WI38 (cell line): ENCODE measurements at regions not wholly inside any gene's neighbourhood (a gene's known extent, or its start where the extent isn't known, plus 50 kb on each side); places are given as distances from the start of the nearest gene placed in this dataset.

Experiments
- H3K4me3 ChIP-seq: 2 replicates; pipeline ENCODE4 v1.5.1; 2011; ENCODE audit warnings: low read depth, mild to moderate bottlenecking, control low read depth, low read length
- TF ChIP-seq, protein P1 (sequence below): IDR thresholded peaks from 2 replicates; pipeline ENCODE4 v1.5.1; 2012; ENCODE audit warnings: low read depth, mild to moderate bottlenecking, control low read depth, low read length

DNA sequence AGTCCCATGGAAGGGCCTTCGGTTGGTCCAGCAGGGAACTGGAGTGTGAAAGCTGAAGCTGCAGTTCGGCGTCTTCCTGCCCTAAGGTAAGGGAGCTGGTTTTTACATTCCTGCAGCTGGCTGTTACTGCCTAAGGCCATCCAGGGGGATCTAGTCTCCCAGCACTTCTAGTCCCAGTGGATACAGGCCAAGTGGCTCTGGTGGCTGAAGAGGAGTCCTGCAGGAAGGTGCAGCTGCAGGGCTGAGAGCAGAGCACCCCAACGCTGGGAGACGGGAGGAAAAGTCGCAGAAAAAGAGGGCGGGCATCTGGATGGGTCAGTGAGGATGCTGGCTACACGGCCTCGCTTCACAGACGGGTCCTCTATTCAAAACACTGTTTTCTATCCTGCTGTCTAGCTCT is 225.0 kb upstream of the HS6ST1 start:
- no peak overlapping the region for H3K4me3 ChIP-seq
- TF ChIP-seq, protein P1, sequence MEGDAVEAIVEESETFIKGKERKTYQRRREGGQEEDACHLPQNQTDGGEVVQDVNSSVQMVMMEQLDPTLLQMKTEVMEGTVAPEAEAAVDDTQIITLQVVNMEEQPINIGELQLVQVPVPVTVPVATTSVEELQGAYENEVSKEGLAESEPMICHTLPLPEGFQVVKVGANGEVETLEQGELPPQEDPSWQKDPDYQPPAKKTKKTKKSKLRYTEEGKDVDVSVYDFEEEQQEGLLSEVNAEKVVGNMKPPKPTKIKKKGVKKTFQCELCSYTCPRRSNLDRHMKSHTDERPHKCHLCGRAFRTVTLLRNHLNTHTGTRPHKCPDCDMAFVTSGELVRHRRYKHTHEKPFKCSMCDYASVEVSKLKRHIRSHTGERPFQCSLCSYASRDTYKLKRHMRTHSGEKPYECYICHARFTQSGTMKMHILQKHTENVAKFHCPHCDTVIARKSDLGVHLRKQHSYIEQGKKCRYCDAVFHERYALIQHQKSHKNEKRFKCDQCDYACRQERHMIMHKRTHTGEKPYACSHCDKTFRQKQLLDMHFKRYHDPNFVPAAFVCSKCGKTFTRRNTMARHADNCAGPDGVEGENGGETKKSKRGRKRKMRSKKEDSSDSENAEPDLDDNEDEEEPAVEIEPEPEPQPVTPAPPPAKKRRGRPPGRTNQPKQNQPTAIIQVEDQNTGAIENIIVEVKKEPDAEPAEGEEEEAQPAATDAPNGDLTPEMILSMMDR, result no peak

DNA sequence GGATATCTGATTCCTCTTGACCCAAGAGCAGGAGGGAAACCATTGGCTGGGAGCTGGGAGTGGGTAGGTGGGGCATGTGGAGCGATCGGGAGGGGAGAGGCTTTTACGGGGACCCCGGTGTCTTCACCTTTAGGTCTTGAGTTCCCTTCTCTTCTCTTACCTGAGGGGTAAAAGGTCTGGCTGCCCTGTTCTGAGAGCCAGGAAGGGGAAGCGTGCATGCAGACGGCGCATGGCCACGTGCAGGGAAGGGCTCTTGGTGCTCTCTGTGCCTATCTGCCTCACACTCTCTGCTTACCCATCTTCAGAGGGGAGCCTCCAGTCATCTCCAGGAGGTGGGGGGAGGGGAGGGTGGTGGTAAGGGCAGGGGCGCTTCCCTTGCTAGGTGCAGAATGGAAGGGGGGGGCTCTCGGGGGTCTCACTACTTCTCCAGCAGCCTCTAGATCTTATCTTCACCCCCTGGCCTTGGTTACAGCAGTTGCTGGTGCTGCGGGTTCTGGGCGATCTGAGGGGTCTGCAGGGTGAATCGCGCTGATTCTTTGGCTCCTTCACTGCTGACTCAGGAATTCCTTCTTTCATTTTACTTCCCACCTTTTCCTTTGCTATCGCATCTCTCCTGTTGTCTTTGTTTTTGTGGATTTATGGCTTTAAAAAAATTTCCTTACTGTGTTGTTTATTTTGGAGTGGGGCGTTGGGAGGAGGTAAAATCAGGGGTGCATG is 225.8 kb upstream of the HS6ST1 start:
- no peak overlapping the region for H3K4me3 ChIP-seq
- TF ChIP-seq, protein P1, result no peak

DNA sequence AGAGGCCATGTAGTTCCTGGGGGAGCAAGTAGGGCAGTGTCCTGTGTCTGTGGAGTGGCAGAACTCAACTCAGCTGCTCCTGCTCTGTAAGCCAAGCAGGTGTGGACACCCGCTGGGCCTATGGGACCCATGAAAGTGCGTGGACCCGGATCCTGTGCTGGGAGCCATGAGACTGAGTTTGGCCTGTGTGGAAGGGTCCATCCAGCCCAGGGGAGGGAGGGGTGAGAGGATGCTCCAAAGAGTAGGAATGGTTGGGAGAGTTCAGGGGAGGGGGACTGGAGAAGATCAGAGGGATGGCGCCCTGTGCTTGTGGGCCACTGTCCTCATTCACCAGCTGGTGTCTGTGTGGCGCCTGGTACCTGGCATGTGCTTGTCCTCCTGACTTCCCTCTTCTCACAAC is 226.4 kb upstream of the HS6ST1 start:
- TF ChIP-seq, protein P1, result no peak
- no peak overlapping the region for H3K4me3 ChIP-seq

DNA sequence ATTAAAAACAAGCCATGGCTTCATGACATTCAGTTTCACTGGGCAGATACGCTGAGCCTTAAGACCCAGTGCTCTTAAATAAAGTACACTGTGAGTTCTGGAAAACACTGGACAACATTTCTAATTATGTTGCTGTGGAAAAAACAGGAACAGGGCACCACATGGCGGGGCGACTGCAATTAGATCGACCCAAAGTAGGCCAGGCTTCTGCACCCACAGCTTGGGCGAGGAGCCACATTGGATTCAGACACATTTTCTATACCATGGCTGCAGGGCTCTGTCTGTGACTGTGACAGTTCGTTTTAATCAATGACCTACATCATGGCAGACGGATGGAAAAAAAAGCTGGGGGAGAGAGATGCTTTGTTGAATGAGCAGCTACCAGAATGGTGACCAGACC is 227.2 kb upstream of the HS6ST1 start:
- TF ChIP-seq, protein P1, result no peak

DNA sequence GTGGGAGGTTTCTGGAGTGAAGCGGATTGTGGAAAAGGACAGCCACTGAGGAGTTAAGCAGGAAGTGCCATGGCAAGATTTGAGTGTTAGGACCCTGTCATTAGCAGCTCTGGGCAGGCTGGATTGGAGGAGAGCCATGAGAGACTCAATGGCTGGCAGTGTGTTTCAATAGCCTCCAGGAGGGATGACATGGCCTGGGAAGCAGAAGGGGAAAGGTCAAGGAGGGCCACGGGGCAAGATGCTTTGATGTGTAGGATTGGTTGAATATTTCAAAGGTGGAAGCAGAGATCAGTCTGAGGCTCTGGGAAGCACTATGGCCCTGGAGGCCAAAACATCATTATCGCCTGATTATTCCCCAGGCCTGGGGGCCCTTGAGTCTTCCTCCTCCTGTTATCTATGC is 229.0 kb upstream of the HS6ST1 start:
- H3K4me3 ChIP-seq, result no peak overlapping the region
- TF ChIP-seq, protein P1, result no peak

More for the DNA sequence above, 227.2 kb upstream of the HS6ST1 start:
- H3K4me3 ChIP-seq, result no peak overlapping the region

DNA sequence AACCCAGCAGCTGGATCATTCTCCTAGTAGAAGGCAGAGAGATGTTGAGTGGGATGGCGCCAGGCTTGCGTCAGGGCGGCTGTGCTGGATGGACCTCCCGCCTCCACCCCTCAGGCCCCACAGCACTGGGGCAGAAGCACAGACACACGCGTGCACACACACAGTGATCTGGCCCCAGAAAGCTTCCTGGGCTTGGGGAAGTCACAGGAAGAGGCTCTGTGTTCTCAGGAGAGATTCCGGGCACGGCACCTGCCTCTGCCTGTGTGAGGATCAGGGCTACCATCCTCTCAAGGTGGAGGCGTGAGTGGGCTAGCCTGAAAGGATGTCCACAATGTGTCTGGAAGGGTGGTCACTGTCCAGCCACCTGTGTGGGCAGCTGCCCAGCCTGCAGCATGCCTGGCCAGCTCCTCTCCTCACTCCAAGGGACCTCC is 229.8 kb upstream of the HS6ST1 start:
- TF ChIP-seq, protein P1, result no peak
- H3K4me3 ChIP-seq, result no peak overlapping the region

DNA sequence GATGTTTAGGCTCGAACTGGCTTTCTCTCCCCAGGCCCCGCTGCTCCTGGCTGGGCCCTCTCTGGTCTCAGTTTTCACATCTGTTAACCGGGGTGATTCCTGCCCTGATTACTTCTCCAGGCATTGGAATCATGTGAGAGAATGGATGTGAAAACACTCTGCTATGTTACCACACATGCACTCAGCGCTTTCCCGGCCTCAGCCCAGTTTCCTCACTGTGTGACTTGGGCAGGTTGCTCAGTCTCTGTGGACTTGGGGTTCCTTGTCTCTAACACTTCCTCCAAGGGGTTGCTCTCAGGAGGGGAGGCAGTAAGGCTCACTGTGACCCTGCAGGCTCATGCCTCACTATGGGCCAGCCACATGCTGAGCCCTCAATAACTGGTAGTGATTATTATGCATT is 230.4 kb upstream of the HS6ST1 start:
- TF ChIP-seq, protein P1, result no peak
- no peak overlapping the region for H3K4me3 ChIP-seq
